ENCODE measurements at regions not wholly inside any gene's neighbourhood (a gene's known extent, or its start where the extent isn't known, plus 50 kb on each side); places are given as distances from the start of the nearest gene placed in this dataset.

GRCh38 chr7:70925411-70926115, 206.4 kb upstream of the GALNT17 start:
- H3K4me1 ChIP-seq = no peaks in the 10 kb centered on the region
- no peak for DNase-seq
- no peak overlapping the region for H3K27ac ChIP-seq
- no peak overlapping the region for H3K4me3 ChIP-seq
- intact Hi-C loops (cut with DNase I; ENCODE audit: low total_unique reads) = no loop called here
- no peaks in the 10 kb centered on the region for H3K27me3 ChIP-seq
- no peak for TF ChIP-seq CTCF (IDR thresholded peaks at IDR 0.05)
- no peaks in the 10 kb centered on the region for H3K9me3 ChIP-seq
- H3K36me3 ChIP-seq = no peaks in the 10 kb centered on the region

GRCh38 chr7:70926666-70927065, 205.3 kb upstream of the GALNT17 start:
- no peak for DNase-seq
- Histone ChIP-seq H3K36me3 (no peaks in the 10 kb centered on the region), H3K27ac (no peak overlapping the region), H3K27me3 (no peaks in the 10 kb centered on the region), H3K9me3 (no peaks in the 10 kb centered on the region), H3K4me1 (no peaks in the 10 kb centered on the region), H3K4me3 (no peak overlapping the region)
- no peak for TF ChIP-seq CTCF (IDR thresholded peaks at IDR 0.05)
- intact Hi-C loops (cut with DNase I; ENCODE audit: low total_unique reads) = no loop called here

- H3K36me3 ChIP-seq = no peaks in the 10 kb centered on the region
- DNase-seq = no peak
- H3K9me3 ChIP-seq = no peaks in the 10 kb centered on the region
- H3K4me1 ChIP-seq = no peaks in the 10 kb centered on the region
- no peak overlapping the region for H3K27ac ChIP-seq
- TF ChIP-seq CTCF (IDR thresholded peaks at IDR 0.05) = no peak
- intact Hi-C loops (cut with DNase I; ENCODE audit: low total_unique reads) = no loop called here
- no peaks in the 10 kb centered on the region for H3K27me3 ChIP-seq
- H3K4me3 ChIP-seq = no peak overlapping the region
Observed at GRCh38 chr7:70935311-70935710, 196.6 kb upstream of the GALNT17 start.

GRCh38 chr7:70935854-70936253, 196.1 kb upstream of the GALNT17 start:
- H3K27me3 ChIP-seq = no peaks in the 10 kb centered on the region
- no peak for TF ChIP-seq CTCF (IDR thresholded peaks at IDR 0.05)
- intact Hi-C loops (cut with DNase I; ENCODE audit: low total_unique reads) = no loop called here

GRCh38 chr7:70937424-70937823, 194.5 kb upstream of the GALNT17 start:
- no peak for DNase-seq
- Histone ChIP-seq H3K27me3 (no peaks in the 10 kb centered on the region), H3K27ac (no peak overlapping the region), H3K9me3 (no peaks in the 10 kb centered on the region), H3K4me3 (no peak overlapping the region), H3K4me1 (no peaks in the 10 kb centered on the region), H3K36me3 (no peaks in the 10 kb centered on the region)
- intact Hi-C loops (cut with DNase I; ENCODE audit: low total_unique reads) = no loop called here
- no peak for TF ChIP-seq CTCF (IDR thresholded peaks at IDR 0.05)

More at GRCh38 chr7:70935854-70936253, 196.1 kb upstream of the GALNT17 start:
- Histone ChIP-seq H3K9me3 (no peaks in the 10 kb centered on the region), H3K36me3 (no peaks in the 10 kb centered on the region), H3K27ac (no peak overlapping the region), H3K4me3 (no peak overlapping the region), H3K4me1 (no peaks in the 10 kb centered on the region)
- no peak for DNase-seq

GRCh38 chr7:70940597-70940996, 191.3 kb upstream of the GALNT17 start:
- Histone ChIP-seq H3K4me3 (no peak overlapping the region), H3K27ac (no peak overlapping the region), H3K9me3 (no peaks in the 10 kb centered on the region), H3K4me1 (no peaks in the 10 kb centered on the region), H3K27me3 (no peaks in the 10 kb centered on the region), H3K36me3 (no peaks in the 10 kb centered on the region)
- TF ChIP-seq CTCF (IDR thresholded peaks at IDR 0.05) = no peak
- intact Hi-C loops (cut with DNase I; ENCODE audit: low total_unique reads) = no loop called here
- no peak for DNase-seq

Measured in tibial artery (tissue), 4 donors.